ENCODE measurements at regions not wholly inside any gene's neighbourhood (a gene's known extent, or its start where the extent isn't known, plus 50 kb on each side); places are given as distances from the start of the nearest gene placed in this dataset.

- no peaks in the 10 kb centered on the region for H3K36me3 Mint-ChIP-seq
Measured at GRCh38 chr6:166014966-166015365, 152.7 kb downstream of the TBXT start.

GRCh38 chr6:166010136-166010960 is 157.3 kb downstream of the TBXT start:
- Mint-ChIP-seq H3K4me1 (no peaks in the 10 kb centered on the region), H3K4me3 (no peak overlapping the region), H3K27me3 (peaks cover 41% of the 10 kb centered on the region), H3K36me3 (no peaks in the 10 kb centered on the region), H3K27ac (no peak overlapping the region), H3K9me3 (no peaks in the 10 kb centered on the region)
- DNase-seq: no peak
- ATAC-seq (ENCODE audit: low read depth): no peak
- POLR2A ChIA-PET: no interaction called here

More at GRCh38 chr6:166014966-166015365, 152.7 kb downstream of the TBXT start:
- no peak for DNase-seq
- POLR2A ChIA-PET: no interaction called here
- Mint-ChIP-seq H3K4me1 (no peaks in the 10 kb centered on the region), H3K27ac (no peak overlapping the region), H3K9me3 (peaks cover 3% of the 10 kb centered on the region), H3K4me3 (no peak overlapping the region), H3K27me3 (peaks cover 6% of the 10 kb centered on the region)
- no peak for ATAC-seq (ENCODE audit: low read depth)

GRCh38 chr6:166009385-166010031 is 158.1 kb downstream of the TBXT start:
- POLR2A ChIA-PET: no interaction called here
- Mint-ChIP-seq H3K36me3 (no peaks in the 10 kb centered on the region), H3K27me3 (peaks cover 48% of the 10 kb centered on the region), H3K27ac (no peak overlapping the region), H3K4me3 (no peak overlapping the region), H3K4me1 (no peaks in the 10 kb centered on the region), H3K9me3 (no peaks in the 10 kb centered on the region)
- ATAC-seq (ENCODE audit: low read depth) (no peak), DNase-seq (no peak)

- ATAC-seq (ENCODE audit: low read depth) (no peak), DNase-seq (no peak)
- no peak overlapping the region for H3K4me3 Mint-ChIP-seq
- POLR2A ChIA-PET: no interaction called here
- H3K4me1 Mint-ChIP-seq: no peaks in the 10 kb centered on the region
- H3K36me3 Mint-ChIP-seq: no peaks in the 10 kb centered on the region
- H3K9me3 Mint-ChIP-seq: no peaks in the 10 kb centered on the region
- no peak overlapping the region for H3K27ac Mint-ChIP-seq
- peaks cover 51% of the 10 kb centered on the region for H3K27me3 Mint-ChIP-seq
Measured at GRCh38 chr6:166008441-166009369, 158.9 kb downstream of the TBXT start.

- H3K9me3 Mint-ChIP-seq: no peaks in the 10 kb centered on the region
- no peak overlapping the region for H3K4me3 Mint-ChIP-seq
- no peak for DNase-seq
- no peak for ATAC-seq (ENCODE audit: low read depth)
- H3K36me3 Mint-ChIP-seq: no peaks in the 10 kb centered on the region
- H3K27me3 Mint-ChIP-seq: peaks cover 55% of the 10 kb centered on the region
- no peak overlapping the region for H3K27ac Mint-ChIP-seq
- no peaks in the 10 kb centered on the region for H3K4me1 Mint-ChIP-seq
- POLR2A ChIA-PET: no interaction called here
Measured at GRCh38 chr6:166007349-166008263, 160.0 kb downstream of the TBXT start.

- DNase-seq: no peak
- Mint-ChIP-seq H3K27me3 (peaks cover 55% of the 10 kb centered on the region), H3K27ac (no peak overlapping the region), H3K4me3 (no peak overlapping the region), H3K36me3 (no peaks in the 10 kb centered on the region), H3K9me3 (no peaks in the 10 kb centered on the region), H3K4me1 (no peaks in the 10 kb centered on the region)
- no peak for ATAC-seq (ENCODE audit: low read depth)
- POLR2A ChIA-PET: no interaction called here
Measured at GRCh38 chr6:166006900-166007301, 160.8 kb downstream of the TBXT start.

GRCh38 chr6:166005944-166006899 is 161.4 kb downstream of the TBXT start:
- POLR2A ChIA-PET: no interaction called here

GRCh38 chr6:166005401-166005943 is 162.2 kb downstream of the TBXT start:
- H3K27ac Mint-ChIP-seq: no peak overlapping the region
- ATAC-seq (ENCODE audit: low read depth) (no peak), DNase-seq (no peak)
- H3K4me1 Mint-ChIP-seq: no peaks in the 10 kb centered on the region
- H3K4me3 Mint-ChIP-seq: no peak overlapping the region
- peaks cover 53% of the 10 kb centered on the region for H3K27me3 Mint-ChIP-seq
- H3K9me3 Mint-ChIP-seq: no peaks in the 10 kb centered on the region
- POLR2A ChIA-PET: no interaction called here
- H3K36me3 Mint-ChIP-seq: no peaks in the 10 kb centered on the region

More at GRCh38 chr6:166005944-166006899, 161.4 kb downstream of the TBXT start:
- H3K27ac Mint-ChIP-seq: no peak overlapping the region
- no peak overlapping the region for H3K4me3 Mint-ChIP-seq
- H3K27me3 Mint-ChIP-seq: peaks cover 55% of the 10 kb centered on the region
- H3K4me1 Mint-ChIP-seq: no peaks in the 10 kb centered on the region
- DNase-seq (no peak), ATAC-seq (ENCODE audit: low read depth) (no peak)
- H3K9me3 Mint-ChIP-seq: no peaks in the 10 kb centered on the region
- no peaks in the 10 kb centered on the region for H3K36me3 Mint-ChIP-seq

GRCh38 chr6:166004876-166005275 is 162.8 kb downstream of the TBXT start:
- peaks cover 50% of the 10 kb centered on the region for H3K27me3 Mint-ChIP-seq
- DNase-seq: no peak
- POLR2A ChIA-PET: no interaction called here
- H3K9me3 Mint-ChIP-seq: no peaks in the 10 kb centered on the region
- no peaks in the 10 kb centered on the region for H3K4me1 Mint-ChIP-seq
- no peaks in the 10 kb centered on the region for H3K36me3 Mint-ChIP-seq
- no peak overlapping the region for H3K27ac Mint-ChIP-seq
- H3K4me3 Mint-ChIP-seq: no peak overlapping the region
- ATAC-seq (ENCODE audit: low read depth): no peak

- POLR2A ChIA-PET: no interaction called here
- Mint-ChIP-seq H3K4me1 (no peaks in the 10 kb centered on the region), H3K27ac (no peak overlapping the region), H3K27me3 (peaks cover 47% of the 10 kb centered on the region), H3K36me3 (no peaks in the 10 kb centered on the region), H3K4me3 (no peak overlapping the region), H3K9me3 (no peaks in the 10 kb centered on the region)
- DNase-seq (no peak), ATAC-seq (ENCODE audit: low read depth) (no peak)
Measured at GRCh38 chr6:166004471-166004870, 163.2 kb downstream of the TBXT start.

- no peaks in the 10 kb centered on the region for H3K4me1 Mint-ChIP-seq
- no peak overlapping the region for H3K27ac Mint-ChIP-seq
- ATAC-seq (ENCODE audit: low read depth): no peak
- no peak for DNase-seq
- POLR2A ChIA-PET: no interaction called here
- no peaks in the 10 kb centered on the region for H3K36me3 Mint-ChIP-seq
- peaks cover 39% of the 10 kb centered on the region for H3K27me3 Mint-ChIP-seq
- no peaks in the 10 kb centered on the region for H3K9me3 Mint-ChIP-seq
- H3K4me3 Mint-ChIP-seq: no peak overlapping the region
Measured at GRCh38 chr6:166003569-166003968, 164.1 kb downstream of the TBXT start.

- peaks cover 21% of the 10 kb centered on the region for H3K27me3 Mint-ChIP-seq
- H3K9me3 Mint-ChIP-seq: no peaks in the 10 kb centered on the region
- ATAC-seq (ENCODE audit: low read depth) (no peak), DNase-seq (no peak)
- H3K4me3 Mint-ChIP-seq: no peak overlapping the region
- POLR2A ChIA-PET: no interaction called here
- H3K4me1 Mint-ChIP-seq: no peaks in the 10 kb centered on the region
- H3K36me3 Mint-ChIP-seq: no peaks in the 10 kb centered on the region
- H3K27ac Mint-ChIP-seq: no peak overlapping the region
Measured at GRCh38 chr6:166001359-166001758, 166.3 kb downstream of the TBXT start.

Data from activated naive CD8-positive, alpha-beta T cell treated with anti-CD3 and anti-CD28 coated beads, Interleukin-2, amount 10 ng/mL, durations not matched to agents 7 days and 5 days (primary cell).